ENCODE measurements at regions not wholly inside any gene's neighbourhood (a gene's known extent, or its start where the extent isn't known, plus 50 kb on each side); places are given as distances from the start of the nearest gene placed in this dataset.

- TF ChIP-seq CTCF (IDR thresholded peaks at IDR 0.05) (no peak), POLR2A (IDR thresholded peaks at IDR 0.05) (no peak)
Observed at GRCh38 chr6:27056615-27057014, 190.9 kb upstream of the PRSS16 start.

All from tibial nerve (tissue), 3 donors.